GM12878 (cell line): ENCODE measurements at regions not wholly inside any gene's neighbourhood (a gene's known extent, or its start where the extent isn't known, plus 50 kb on each side); places are given as distances from the start of the nearest gene placed in this dataset.

Source experiments
- CREB1 ChIP-seq: IDR thresholded peaks from 2 replicates; pipeline ENCODE4 v1.6.1; 2012; ENCODE audit warnings: low read depth, mild to moderate bottlenecking, inconsistent platforms
- ESRRA ChIP-seq: IDR thresholded peaks from 2 replicates; pipeline ENCODE4 v1.6.1; 2012; ENCODE audit warnings: mild to moderate bottlenecking, low read length, improper control_type of control experiment
- EZH2 ChIP-seq: IDR thresholded peaks from 2 replicates; pipeline ENCODE4 v1.6.1; 2012; ENCODE audit warnings: low read depth, mild to moderate bottlenecking, control low read depth, inconsistent platforms, low read length, borderline replicate concordance; ENCODE audit not compliant: control insufficient read depth
- HCFC1 ChIP-seq: fragments of 150-350 bp; IDR thresholded peaks from 2 replicates; pipeline ENCODE4 v1.6.1; 2014; ENCODE audit warnings: low read length
- MAX ChIP-seq: IDR thresholded peaks from 2 replicates; pipeline ENCODE4 v1.6.1; 2012; ENCODE audit warnings: low read depth, low read length, improper control_type of control experiment
- MYB ChIP-seq: fragments of 150-350 bp; IDR thresholded peaks from 2 replicates; pipeline ENCODE4 v1.6.1; 2014; ENCODE audit warnings: mild to moderate bottlenecking, low read depth, low read length, borderline replicate concordance
- PKNOX1 ChIP-seq: fragments of 450-650 bp; IDR thresholded peaks from 2 replicates; pipeline ENCODE4 v1.6.1; 2016; ENCODE audit warnings: mild to moderate bottlenecking
- POU2F2 ChIP-seq: IDR thresholded peaks from 3 replicates; pipeline ENCODE4 v1.6.1; 2011; ENCODE audit warnings: low read depth, mild to moderate bottlenecking, low read length, borderline replicate concordance
- RAD21 ChIP-seq: IDR thresholded peaks from 2 replicates; pipeline ENCODE4 v1.6.1; 2011; ENCODE audit warnings: mild to moderate bottlenecking, low read depth, low read length, moderate library complexity; ENCODE audit not compliant: insufficient read depth
- RELB ChIP-seq: fragments of 450-650 bp; IDR thresholded peaks from 2 replicates; pipeline ENCODE4 v1.6.1; 2017; ENCODE audit warnings: low read depth, mild to moderate bottlenecking, moderate library complexity
- RUNX3 ChIP-seq: IDR thresholded peaks from 2 replicates; pipeline ENCODE4 v1.6.1; 2012; ENCODE audit warnings: low read length, inconsistent platforms
- SMAD1 ChIP-seq: fragments of 450-650 bp; IDR thresholded peaks from 2 replicates; pipeline ENCODE4 v1.6.1; 2018; ENCODE audit warnings: mild to moderate bottlenecking, low read depth; ENCODE audit not compliant: partially characterized antibody
- SMAD5 ChIP-seq: IDR thresholded peaks from 2 replicates; pipeline ENCODE4 v1.6.1; 2016; ENCODE audit warnings: antibody characterized with exemption, low read depth
- SREBF1 ChIP-seq: IDR thresholded peaks from 2 replicates; pipeline ENCODE4 v1.6.1; 2012; ENCODE audit warnings: mild to moderate bottlenecking, low read length
- SRF ChIP-seq, 2 experiments: IDR thresholded peaks; 2 replicates each; pipeline ENCODE4 v1.6.1; 2011; ENCODE audit warnings: low read depth in 2 of 2, low read length in 2 of 2, mild to moderate bottlenecking in 1 of 2, moderate library complexity in 1 of 2
- USF1 ChIP-seq: IDR thresholded peaks from 2 replicates; pipeline ENCODE4 v1.6.1; 2011; ENCODE audit warnings: borderline replicate concordance, low read depth, mild to moderate bottlenecking, moderate library complexity, mixed read lengths, low read length; ENCODE audit not compliant: insufficient read depth; ENCODE audit errors: extremely low read length
- ZBTB40 ChIP-seq: fragments of 450-650 bp; IDR thresholded peaks from 2 replicates; pipeline ENCODE4 v1.6.1; 2016; ENCODE audit warnings: mild to moderate bottlenecking, moderate library complexity, borderline replicate concordance
- ZZZ3 ChIP-seq: IDR thresholded peaks from 2 replicates; pipeline ENCODE4 v1.6.1; 2011; ENCODE audit warnings: low read depth; ENCODE audit not compliant: control insufficient read depth, insufficient read length

GRCh38 chr2:8576525-8577167 lies 105.2 kb upstream of the ID2 start (continued):
- TF ChIP-seq RELB (peak; percentile 76), PKNOX1 (no peak), USF1 (no peak), SREBF1 (no peak), SMAD5 (no peak), ESRRA (no peak), SRF (IDR thresholded peaks at IDR 0.05; ENCODE audit: low read depth in 2 of 2, low read length in 2 of 2) (no peak), ZBTB40 (no peak), RUNX3 (peak; percentile 70), POU2F2 (peak; percentile 64; the same call in 1 of the 3 replicates), MYB (no peak), CREB1 (no peak; the same call in none of the 2 replicates), EZH2 (no peak), HCFC1 (no peak), ZZZ3 (no peak), RAD21 (no peak), SMAD1 (no peak), MAX (no peak; the same call in 1 of the 2 replicates)
